HepG2 (cell line): ENCODE measurements at regions not wholly inside any gene's neighbourhood (a gene's known extent, or its start where the extent isn't known, plus 50 kb on each side); places are given as distances from the start of the nearest gene placed in this dataset.

ENCODE experiments used
- GABPA ChIP-seq, 2 experiments: IDR thresholded peaks; 2 replicates each; pipeline ENCODE4 v1.6.1; 2011 to 2016; ENCODE audit warnings: low read depth in 2 of 2, low read length in 1 of 2, missing biosample characterization in 1 of 2, missing genetic modification characterization in 1 of 2
- GRHL1 ChIP-seq: sonication (generic); formaldehyde crosslinking; conservative IDR thresholded peaks from 2 replicates; pipeline ENCODE4 v1.8.0; 2022; ENCODE audit warnings: missing genetic modification reagents
- HDAC2 ChIP-seq: sonication (generic); formaldehyde crosslinking; IDR thresholded peaks from 2 replicates; pipeline ENCODE4 v1.4.0; 2020; ENCODE audit warnings: missing genetic modification reagents
- HMGXB4 ChIP-seq, 2 experiments: sonication (generic) in 1 of 2; formaldehyde crosslinking in 1 of 2; IDR thresholded peaks; 2 replicates each; pipeline versions ENCODE4 v1.4.0 to v1.6.1; 2018 to 2020; ENCODE audit warnings: missing genetic modification reagents in 2 of 2, borderline replicate concordance in 1 of 2, low read depth in 1 of 2, mild to moderate bottlenecking in 1 of 2, missing biosample characterization in 1 of 2
- POLR2AphosphoS5 ChIP-seq: IDR thresholded peaks from 2 replicates; pipeline ENCODE4 v1.6.1; 2012; ENCODE audit warnings: low read depth, low read length
- RELA ChIP-seq: sonication (generic); formaldehyde crosslinking; IDR thresholded peaks from 2 replicates; pipeline ENCODE4 v1.4.0; 2020; ENCODE audit warnings: missing genetic modification reagents
- ZNF597 ChIP-seq: sonication (generic); formaldehyde crosslinking; IDR thresholded peaks from 2 replicates; pipeline ENCODE4 v1.5.0; 2020; ENCODE audit warnings: missing genetic modification reagents
- TF ChIP-seq, protein P1 (sequence below), 2 experiments: fragments of 450-650 bp in 1 of 2; sonication (generic) in 1 of 2; formaldehyde crosslinking in 1 of 2; IDR thresholded peaks; 2 replicates each; pipeline versions ENCODE4 v1.6.1 to v1.8.0; 2016 to 2022; ENCODE audit warnings: antibody characterized with exemption in 1 of 2, mild to moderate bottlenecking in 1 of 2, missing genetic modification reagents in 1 of 2
- TF ChIP-seq, protein P2 (sequence below): sonication (generic); formaldehyde crosslinking; IDR thresholded peaks from 2 replicates; pipeline ENCODE4 v1.4.0; 2020; ENCODE audit warnings: mild to moderate bottlenecking, missing genetic modification reagents

DNA sequence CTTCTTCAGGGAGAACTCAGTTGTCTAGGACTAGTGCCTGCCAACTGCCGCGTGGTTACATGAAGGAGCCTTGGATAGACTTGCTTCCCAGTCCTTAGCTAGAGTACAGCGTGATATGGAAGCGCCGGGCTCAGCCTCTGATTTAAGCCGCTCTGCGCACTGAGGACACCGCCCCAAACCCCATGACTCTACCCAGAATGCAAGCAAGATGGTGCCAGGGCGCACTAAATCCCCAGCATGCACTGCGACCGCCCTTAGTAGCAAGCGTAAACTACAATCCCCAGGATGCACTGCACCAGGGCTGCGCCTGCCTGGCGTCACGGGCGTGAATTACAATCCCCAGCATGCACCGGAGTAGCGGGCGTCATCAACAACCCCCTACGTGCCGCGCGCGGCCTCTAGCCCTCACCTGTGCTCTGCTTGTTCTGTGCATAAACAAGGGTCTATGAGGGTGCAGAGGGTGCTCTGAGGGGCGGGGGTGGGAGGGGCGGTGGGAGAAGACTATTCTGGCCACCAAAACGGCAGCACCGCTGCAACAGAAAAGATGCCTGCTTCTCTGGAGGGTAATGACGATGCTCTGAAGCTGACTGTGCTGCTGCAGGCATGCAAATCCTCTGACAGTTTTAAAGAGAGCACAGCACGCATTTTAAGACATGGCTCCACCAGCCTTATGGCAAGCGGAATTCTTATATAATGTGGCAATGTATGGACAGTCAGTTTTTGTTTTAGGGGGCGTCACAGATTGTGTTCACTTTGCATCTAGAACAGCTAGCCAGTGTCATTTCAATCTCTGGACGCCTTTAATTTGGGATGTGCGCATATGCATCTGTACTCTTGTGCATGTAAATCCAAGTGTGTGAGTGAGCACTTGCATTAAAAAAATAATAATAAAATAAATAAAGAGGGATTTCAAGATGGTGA, 282.5 kb upstream of the MYT1L start (continued):
- TF ChIP-seq HDAC2 (CRISPR knock-in tag) = peak; percentile 38; the same call in 1 of the 2 replicates
- TF ChIP-seq, protein P1, sequence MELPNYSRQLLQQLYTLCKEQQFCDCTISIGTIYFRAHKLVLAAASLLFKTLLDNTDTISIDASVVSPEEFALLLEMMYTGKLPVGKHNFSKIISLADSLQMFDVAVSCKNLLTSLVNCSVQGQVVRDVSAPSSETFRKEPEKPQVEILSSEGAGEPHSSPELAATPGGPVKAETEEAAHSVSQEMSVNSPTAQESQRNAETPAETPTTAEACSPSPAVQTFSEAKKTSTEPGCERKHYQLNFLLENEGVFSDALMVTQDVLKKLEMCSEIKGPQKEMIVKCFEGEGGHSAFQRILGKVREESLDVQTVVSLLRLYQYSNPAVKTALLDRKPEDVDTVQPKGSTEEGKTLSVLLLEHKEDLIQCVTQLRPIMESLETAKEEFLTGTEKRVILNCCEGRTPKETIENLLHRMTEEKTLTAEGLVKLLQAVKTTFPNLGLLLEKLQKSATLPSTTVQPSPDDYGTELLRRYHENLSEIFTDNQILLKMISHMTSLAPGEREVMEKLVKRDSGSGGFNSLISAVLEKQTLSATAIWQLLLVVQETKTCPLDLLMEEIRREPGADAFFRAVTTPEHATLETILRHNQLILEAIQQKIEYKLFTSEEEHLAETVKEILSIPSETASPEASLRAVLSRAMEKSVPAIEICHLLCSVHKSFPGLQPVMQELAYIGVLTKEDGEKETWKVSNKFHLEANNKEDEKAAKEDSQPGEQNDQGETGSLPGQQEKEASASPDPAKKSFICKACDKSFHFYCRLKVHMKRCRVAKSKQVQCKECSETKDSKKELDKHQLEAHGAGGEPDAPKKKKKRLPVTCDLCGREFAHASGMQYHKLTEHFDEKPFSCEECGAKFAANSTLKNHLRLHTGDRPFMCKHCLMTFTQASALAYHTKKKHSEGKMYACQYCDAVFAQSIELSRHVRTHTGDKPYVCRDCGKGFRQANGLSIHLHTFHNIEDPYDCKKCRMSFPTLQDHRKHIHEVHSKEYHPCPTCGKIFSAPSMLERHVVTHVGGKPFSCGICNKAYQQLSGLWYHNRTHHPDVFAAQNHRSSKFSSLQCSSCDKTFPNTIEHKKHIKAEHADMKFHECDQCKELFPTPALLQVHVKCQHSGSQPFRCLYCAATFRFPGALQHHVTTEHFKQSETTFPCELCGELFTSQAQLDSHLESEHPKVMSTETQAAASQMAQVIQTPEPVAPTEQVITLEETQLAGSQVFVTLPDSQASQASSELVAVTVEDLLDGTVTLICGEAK (IDR thresholded peaks at IDR 0.05) = no peak
- TF ChIP-seq, protein P1 (CRISPR knock-in tag; IDR thresholded peaks at IDR 0.05) = peak; percentile 69; the same call in 1 of the 2 replicates
- no peak for TF ChIP-seq RELA (CRISPR knock-in tag)
- no peak for TF ChIP-seq GABPA (IDR thresholded peaks at IDR 0.05; ENCODE audit: low read depth, low read length)
- peak; percentile 72 for TF ChIP-seq GABPA (CRISPR knock-in tag; IDR thresholded peaks at IDR 0.05; ENCODE audit: low read depth)
- 0 out of 4 replicates have a peak, but pooled peaks of 1 of the 2 experiments have one; percentile 36 for TF ChIP-seq HMGXB4 (CRISPR knock-in tag; IDR thresholded peaks at IDR 0.05; ENCODE audit: borderline replicate concordance in 1 of 2, low read depth in 1 of 2)
- TF ChIP-seq POLR2AphosphoS5 = peak; percentile 33; the same call in 1 of the 2 replicates
- TF ChIP-seq, protein P2, sequence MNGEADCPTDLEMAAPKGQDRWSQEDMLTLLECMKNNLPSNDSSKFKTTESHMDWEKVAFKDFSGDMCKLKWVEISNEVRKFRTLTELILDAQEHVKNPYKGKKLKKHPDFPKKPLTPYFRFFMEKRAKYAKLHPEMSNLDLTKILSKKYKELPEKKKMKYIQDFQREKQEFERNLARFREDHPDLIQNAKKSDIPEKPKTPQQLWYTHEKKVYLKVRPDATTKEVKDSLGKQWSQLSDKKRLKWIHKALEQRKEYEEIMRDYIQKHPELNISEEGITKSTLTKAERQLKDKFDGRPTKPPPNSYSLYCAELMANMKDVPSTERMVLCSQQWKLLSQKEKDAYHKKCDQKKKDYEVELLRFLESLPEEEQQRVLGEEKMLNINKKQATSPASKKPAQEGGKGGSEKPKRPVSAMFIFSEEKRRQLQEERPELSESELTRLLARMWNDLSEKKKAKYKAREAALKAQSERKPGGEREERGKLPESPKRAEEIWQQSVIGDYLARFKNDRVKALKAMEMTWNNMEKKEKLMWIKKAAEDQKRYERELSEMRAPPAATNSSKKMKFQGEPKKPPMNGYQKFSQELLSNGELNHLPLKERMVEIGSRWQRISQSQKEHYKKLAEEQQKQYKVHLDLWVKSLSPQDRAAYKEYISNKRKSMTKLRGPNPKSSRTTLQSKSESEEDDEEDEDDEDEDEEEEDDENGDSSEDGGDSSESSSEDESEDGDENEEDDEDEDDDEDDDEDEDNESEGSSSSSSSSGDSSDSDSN = no peak
- peak; percentile 72; the same call in 1 of the 2 replicates for TF ChIP-seq ZNF597 (CRISPR knock-in tag)
- TF ChIP-seq GRHL1 (CRISPR knock-in tag) = no peak
